IPS-18a (cell line): ENCODE measurements at regions not wholly inside any gene's neighbourhood (a gene's known extent, or its start where the extent isn't known, plus 50 kb on each side); places are given as distances from the start of the nearest gene placed in this dataset.

ENCODE experiments used
- H3K27ac ChIP-seq: one replicate; pipeline ENCODE4 v1.5.1; 2013; ENCODE audit warnings: low read length
- H3K27me3 ChIP-seq: one replicate; pipeline ENCODE4 v1.6.1; 2013; ENCODE audit warnings: mild to moderate bottlenecking, low read length; ENCODE audit not compliant: control insufficient read depth, insufficient read depth
- H3K36me3 ChIP-seq: one replicate; pipeline ENCODE4 v1.6.1; 2013; ENCODE audit warnings: low read depth, low read length; ENCODE audit not compliant: control insufficient read depth
- H3K4me1 ChIP-seq: one replicate; pipeline ENCODE4 v1.6.1; 2013; ENCODE audit warnings: low read depth, low read length; ENCODE audit not compliant: control insufficient read depth
- H3K4me3 ChIP-seq: one replicate; pipeline ENCODE4 v1.5.1; 2013; ENCODE audit warnings: low read length
- H3K9ac ChIP-seq: one replicate; pipeline ENCODE4 v1.6.1; 2013; ENCODE audit warnings: mild to moderate bottlenecking, low read length, moderate library complexity
- H3K9me3 ChIP-seq: one replicate; pipeline ENCODE4 v1.6.1; 2013; ENCODE audit warnings: low read depth, low read length; ENCODE audit not compliant: control insufficient read depth

- no peak overlapping the region for H3K27ac ChIP-seq
- H3K27me3 ChIP-seq, result no peaks in the 10 kb centered on the region
- no peaks in the 10 kb centered on the region for H3K9me3 ChIP-seq
- H3K4me1 ChIP-seq, result peaks cover 5% of the 10 kb centered on the region
- no peak overlapping the region for H3K4me3 ChIP-seq
- H3K36me3 ChIP-seq, result no peaks in the 10 kb centered on the region
- H3K9ac ChIP-seq, result no peak overlapping the region
These were observed 298.2 kb downstream of the CTTN start for GRCh38 chr11:70696564-70696963.

- Histone ChIP-seq H3K27me3 (no peaks in the 10 kb centered on the region), H3K9ac (no peak overlapping the region)
These were observed 299.4 kb downstream of the CTTN start for GRCh38 chr11:70697701-70698100.

GRCh38 chr11:70698871-70699270 lies 300.5 kb downstream of the CTTN start:
- no peaks in the 10 kb centered on the region for H3K36me3 ChIP-seq

More at GRCh38 chr11:70697701-70698100, 299.4 kb downstream of the CTTN start:
- Histone ChIP-seq H3K9me3 (no peaks in the 10 kb centered on the region), H3K4me3 (no peak overlapping the region), H3K4me1 (peaks cover 5% of the 10 kb centered on the region), H3K27ac (no peak overlapping the region), H3K36me3 (no peaks in the 10 kb centered on the region)

GRCh38 chr11:70699294-70700221 lies 301.2 kb downstream of the CTTN start:
- H3K4me3 ChIP-seq, result no peak overlapping the region
- H3K36me3 ChIP-seq, result no peaks in the 10 kb centered on the region
- no peak overlapping the region for H3K9ac ChIP-seq
- H3K9me3 ChIP-seq, result no peaks in the 10 kb centered on the region
- no peaks in the 10 kb centered on the region for H3K27me3 ChIP-seq
- peaks cover 8% of the 10 kb centered on the region for H3K4me1 ChIP-seq
- no peak overlapping the region for H3K27ac ChIP-seq

More at GRCh38 chr11:70698871-70699270, 300.5 kb downstream of the CTTN start:
- H3K9ac ChIP-seq, result no peak overlapping the region
- H3K27ac ChIP-seq, result no peak overlapping the region
- H3K4me1 ChIP-seq, result peaks cover 8% of the 10 kb centered on the region
- H3K4me3 ChIP-seq, result no peak overlapping the region
- no peaks in the 10 kb centered on the region for H3K27me3 ChIP-seq
- H3K9me3 ChIP-seq, result no peaks in the 10 kb centered on the region

- no peaks in the 10 kb centered on the region for H3K27me3 ChIP-seq
- peaks cover 8% of the 10 kb centered on the region for H3K4me1 ChIP-seq
- H3K36me3 ChIP-seq, result no peaks in the 10 kb centered on the region
- H3K9ac ChIP-seq, result no peak overlapping the region
- no peak overlapping the region for H3K4me3 ChIP-seq
- H3K27ac ChIP-seq, result no peak overlapping the region
- no peaks in the 10 kb centered on the region for H3K9me3 ChIP-seq
These were observed 302.1 kb downstream of the CTTN start for GRCh38 chr11:70700453-70700852.

- H3K9ac ChIP-seq, result no peak overlapping the region
- no peak overlapping the region for H3K4me3 ChIP-seq
- no peaks in the 10 kb centered on the region for H3K27me3 ChIP-seq
- no peaks in the 10 kb centered on the region for H3K9me3 ChIP-seq
- no peaks in the 10 kb centered on the region for H3K36me3 ChIP-seq
- H3K4me1 ChIP-seq, result peaks cover 8% of the 10 kb centered on the region
- no peak overlapping the region for H3K27ac ChIP-seq
These were observed 302.5 kb downstream of the CTTN start for GRCh38 chr11:70700871-70701270.

- no peak overlapping the region for H3K4me3 ChIP-seq
These were observed 303.8 kb downstream of the CTTN start for GRCh38 chr11:70702040-70702648.

GRCh38 chr11:70703141-70704064 lies 305.1 kb downstream of the CTTN start:
- peaks cover 4% of the 10 kb centered on the region for H3K4me1 ChIP-seq
- no peaks in the 10 kb centered on the region for H3K9me3 ChIP-seq

More at GRCh38 chr11:70702040-70702648, 303.8 kb downstream of the CTTN start:
- Histone ChIP-seq H3K9ac (no peak overlapping the region), H3K27ac (no peak overlapping the region), H3K4me1 (peaks cover 5% of the 10 kb centered on the region), H3K9me3 (no peaks in the 10 kb centered on the region), H3K27me3 (no peaks in the 10 kb centered on the region), H3K36me3 (no peaks in the 10 kb centered on the region)

GRCh38 chr11:70705097-70705496 lies 306.8 kb downstream of the CTTN start:
- Histone ChIP-seq H3K9ac (no peak overlapping the region), H3K9me3 (no peaks in the 10 kb centered on the region), H3K36me3 (no peaks in the 10 kb centered on the region), H3K27ac (no peak overlapping the region), H3K27me3 (no peaks in the 10 kb centered on the region), H3K4me1 (peaks cover 4% of the 10 kb centered on the region), H3K4me3 (no peak overlapping the region)

More at GRCh38 chr11:70703141-70704064, 305.1 kb downstream of the CTTN start:
- H3K36me3 ChIP-seq, result no peaks in the 10 kb centered on the region
- H3K27ac ChIP-seq, result no peak overlapping the region
- no peak overlapping the region for H3K4me3 ChIP-seq
- no peaks in the 10 kb centered on the region for H3K27me3 ChIP-seq
- no peak overlapping the region for H3K9ac ChIP-seq

GRCh38 chr11:70705930-70706329 lies 307.6 kb downstream of the CTTN start:
- Histone ChIP-seq H3K27ac (no peak overlapping the region), H3K36me3 (no peaks in the 10 kb centered on the region), H3K4me3 (no peak overlapping the region), H3K27me3 (no peaks in the 10 kb centered on the region), H3K9ac (no peak overlapping the region), H3K9me3 (no peaks in the 10 kb centered on the region), H3K4me1 (peaks cover 4% of the 10 kb centered on the region)

GRCh38 chr11:70707821-70708220 lies 309.5 kb downstream of the CTTN start:
- Histone ChIP-seq H3K27me3 (no peaks in the 10 kb centered on the region), H3K9me3 (no peaks in the 10 kb centered on the region), H3K4me1 (peaks cover 4% of the 10 kb centered on the region), H3K9ac (no peak overlapping the region), H3K36me3 (no peaks in the 10 kb centered on the region), H3K27ac (no peak overlapping the region), H3K4me3 (no peak overlapping the region)
